Gastrocnemius medialis (tissue), 4 donors: ENCODE measurements at regions not wholly inside any gene's neighbourhood (a gene's known extent, or its start where the extent isn't known, plus 50 kb on each side); places are given as distances from the start of the nearest gene placed in this dataset.

Experiments used
- POLR2A ChIP-seq, 2 donors: fragments of 450-650 bp; IDR thresholded peaks; one replicate each; pipeline ENCODE4 v1.6.1; 2017; ENCODE audit warnings: antibody characterized with exemption in 2 of 2, mild to moderate bottlenecking in 2 of 2, moderate library complexity in 2 of 2
- TF ChIP-seq, protein P1 (sequence below), 5 experiments: fragments of 450-650 bp in 3 of 5; fragments of 200-600 bp in 2 of 5; sonication (generic) in 2 of 5; IDR thresholded peaks in 4 of 5; conservative IDR thresholded peaks in 1 of 5; 1 replicate in 4 of 5; 2 replicates in 1 of 5; pipeline ENCODE4 v1.5.1; 2016 to 2019; ENCODE audit warnings: antibody characterized with exemption in 5 of 5, mild to moderate bottlenecking in 3 of 5, moderate library complexity in 3 of 5

DNA sequence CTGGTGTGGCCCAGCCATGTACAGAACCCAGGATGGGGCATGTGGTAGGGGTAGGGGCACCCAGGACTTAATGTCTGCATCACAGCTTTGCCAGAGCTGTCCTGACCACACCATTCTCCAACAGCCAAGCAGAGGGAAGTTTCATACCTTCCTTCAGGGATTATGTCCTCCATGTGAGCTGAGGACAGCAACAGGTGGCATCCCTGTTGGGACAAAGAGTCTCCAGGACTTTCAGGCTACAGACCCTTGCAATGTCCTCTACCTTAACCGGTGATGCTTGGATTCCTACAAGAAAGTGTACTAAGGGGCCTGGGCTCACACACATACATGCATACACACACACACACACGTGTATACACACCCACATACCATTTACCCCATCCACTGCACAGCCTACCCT, 227.0 kb upstream of the SIX2 start:
- TF ChIP-seq, protein P1, sequence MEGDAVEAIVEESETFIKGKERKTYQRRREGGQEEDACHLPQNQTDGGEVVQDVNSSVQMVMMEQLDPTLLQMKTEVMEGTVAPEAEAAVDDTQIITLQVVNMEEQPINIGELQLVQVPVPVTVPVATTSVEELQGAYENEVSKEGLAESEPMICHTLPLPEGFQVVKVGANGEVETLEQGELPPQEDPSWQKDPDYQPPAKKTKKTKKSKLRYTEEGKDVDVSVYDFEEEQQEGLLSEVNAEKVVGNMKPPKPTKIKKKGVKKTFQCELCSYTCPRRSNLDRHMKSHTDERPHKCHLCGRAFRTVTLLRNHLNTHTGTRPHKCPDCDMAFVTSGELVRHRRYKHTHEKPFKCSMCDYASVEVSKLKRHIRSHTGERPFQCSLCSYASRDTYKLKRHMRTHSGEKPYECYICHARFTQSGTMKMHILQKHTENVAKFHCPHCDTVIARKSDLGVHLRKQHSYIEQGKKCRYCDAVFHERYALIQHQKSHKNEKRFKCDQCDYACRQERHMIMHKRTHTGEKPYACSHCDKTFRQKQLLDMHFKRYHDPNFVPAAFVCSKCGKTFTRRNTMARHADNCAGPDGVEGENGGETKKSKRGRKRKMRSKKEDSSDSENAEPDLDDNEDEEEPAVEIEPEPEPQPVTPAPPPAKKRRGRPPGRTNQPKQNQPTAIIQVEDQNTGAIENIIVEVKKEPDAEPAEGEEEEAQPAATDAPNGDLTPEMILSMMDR (IDR thresholded peaks at IDR 0.05 in 4 of 5, conservative IDR thresholded peaks at IDR 0.05 in 1 of 5), result no peak
- no peak for TF ChIP-seq POLR2A (IDR thresholded peaks at IDR 0.05)
